GM23338 (cell line): ENCODE measurements at regions not wholly inside any gene's neighbourhood (a gene's known extent, or its start where the extent isn't known, plus 50 kb on each side); places are given as distances from the start of the nearest gene placed in this dataset.

Source experiments
- ATAC-seq: fragments of 200-7000 bp; cut with Tn5 transposase; 3 replicates; pipeline ENCODE4 v1.9.1; 2020
- DNase-seq: peaks from one replicate; pipeline ENCODE4 v3.0.0-alpha.2; 2015; ENCODE audit warnings: low spot score
- H2AFZ ChIP-seq: fragments of 200-600 bp; sonication (generic); 2 replicates; pipeline ENCODE4 v1.8.0; 2016; ENCODE audit warnings: antibody characterized with exemption, mild to moderate bottlenecking, moderate library complexity
- H3F3A ChIP-seq: fragments of 200-600 bp; sonication (generic); replicated peaks from 2 replicates; pipeline ENCODE4 v1.8.0; 2017; ENCODE audit warnings: antibody characterized with exemption, mixed run types, low read depth
- H3K27ac ChIP-seq: fragments of 200-600 bp; sonication (generic); 2 replicates; pipeline ENCODE4 v1.6.1; 2016; ENCODE audit warnings: low read depth
- H3K27me3 ChIP-seq: fragments of 200-600 bp; sonication (generic); 2 replicates; pipeline ENCODE4 v1.8.0; 2016; ENCODE audit warnings: mild to moderate bottlenecking, mixed run types, moderate library complexity; ENCODE audit not compliant: insufficient read depth
- H3K36me3 ChIP-seq: fragments of 200-600 bp; sonication (generic); 2 replicates; pipeline ENCODE4 v1.8.0; 2016; ENCODE audit warnings: mild to moderate bottlenecking; ENCODE audit not compliant: insufficient read depth
- H3K4me1 ChIP-seq: fragments of 200-600 bp; sonication (generic); 2 replicates; pipeline ENCODE4 v1.8.0; 2016; ENCODE audit warnings: mild to moderate bottlenecking, moderate library complexity; ENCODE audit not compliant: insufficient read depth
- H3K4me2 ChIP-seq: fragments of 200-600 bp; sonication (generic); 2 replicates; pipeline ENCODE4 v1.7.1; 2017; ENCODE audit warnings: mixed run types
- H3K4me3 ChIP-seq: fragments of 200-600 bp; sonication (generic); 2 replicates; pipeline ENCODE4 v1.6.1; 2016; ENCODE audit warnings: mixed run types
- H3K79me2 ChIP-seq: fragments of 200-600 bp; sonication (generic); replicated peaks from 2 replicates; pipeline ENCODE4 v1.8.0; 2017; ENCODE audit warnings: mild to moderate bottlenecking; ENCODE audit not compliant: insufficient read depth
- H3K9me2 ChIP-seq: fragments of 200-600 bp; sonication (generic); 2 replicates; pipeline ENCODE4 v1.8.0; 2017; ENCODE audit not compliant: insufficient read depth
- H4K20me1 ChIP-seq: fragments of 200-600 bp; sonication (generic); replicated peaks from 2 replicates; pipeline ENCODE4 v1.8.0; 2017; ENCODE audit warnings: mild to moderate bottlenecking; ENCODE audit not compliant: insufficient read depth
- H3K27ac Mint-ChIP-seq: 2 replicates; pipeline ENCODE4 v1.8.0; 2020; ENCODE audit warnings: inconsistent platforms, mild to moderate bottlenecking, moderate library complexity, mixed read lengths
- H3K27me3 Mint-ChIP-seq: 3 replicates; pipeline ENCODE4 v1.8.0; 2022; ENCODE audit warnings: low read depth, mild to moderate bottlenecking, moderate library complexity, mixed read lengths, inconsistent platforms; ENCODE audit not compliant: insufficient read depth, poor library complexity
- H3K36me3 Mint-ChIP-seq: 3 replicates; pipeline ENCODE4 v1.8.0; 2021; ENCODE audit warnings: low read depth, mild to moderate bottlenecking, inconsistent platforms, moderate library complexity, mixed read lengths
- H3K4me1 Mint-ChIP-seq: 3 replicates; pipeline ENCODE4 v1.8.0; 2020; ENCODE audit warnings: mild to moderate bottlenecking, inconsistent platforms, mixed read lengths
- H3K4me3 Mint-ChIP-seq: 3 replicates; pipeline ENCODE4 v1.8.0; 2021; ENCODE audit warnings: moderate library complexity, mild to moderate bottlenecking, inconsistent platforms, mixed read lengths
- H3K9me3 Mint-ChIP-seq: 3 replicates; pipeline ENCODE4 v1.8.0; 2020; ENCODE audit warnings: moderate library complexity, mild to moderate bottlenecking, inconsistent platforms, mixed read lengths
- EZH2 ChIP-seq: fragments of 200-600 bp; sonication (generic); IDR thresholded peaks from one replicate; pipeline ENCODE4 v1.8.0; 2017; ENCODE audit warnings: antibody characterized with exemption, mild to moderate bottlenecking, low read depth; ENCODE audit not compliant: unreplicated experiment
- EZH2phosphoT487 ChIP-seq: fragments of 200-600 bp; sonication (generic); IDR thresholded peaks from one replicate; pipeline ENCODE4 v1.8.1; 2018; ENCODE audit warnings: antibody characterized with exemption; ENCODE audit not compliant: unreplicated experiment
- JUNB ChIP-seq: IDR thresholded peaks from one replicate; pipeline ENCODE4 v1.6.1; 2016; ENCODE audit warnings: antibody characterized with exemption; ENCODE audit not compliant: unreplicated experiment
- STAT1 ChIP-seq: IDR thresholded peaks from one replicate; pipeline ENCODE4 v1.6.1; 2016; ENCODE audit warnings: antibody characterized with exemption; ENCODE audit not compliant: unreplicated experiment
- ZNF331 ChIP-seq: fragments of 250-450 bp; sonication (Bioruptor Pico); IDR thresholded peaks from 2 replicates; pipeline ENCODE4 v1.5.0; 2020; ENCODE audit warnings: low read depth, mild to moderate bottlenecking, moderate library complexity
- TF ChIP-seq, protein P1 (sequence below): fragments of 250-450 bp; sonication (Bioruptor Pico); IDR thresholded peaks from 2 replicates; pipeline ENCODE4 v1.5.0; 2020; ENCODE audit warnings: mild to moderate bottlenecking, moderate library complexity
- TF ChIP-seq, protein P2 (sequence below): IDR thresholded peaks from one replicate; pipeline ENCODE4 v1.6.1; 2018; ENCODE audit warnings: antibody characterized with exemption; ENCODE audit not compliant: unreplicated experiment
- TF ChIP-seq, protein P3 (sequence below), 2 experiments: fragments of 200-600 bp in 1 of 2; sonication (generic) in 1 of 2; conservative IDR thresholded peaks; 2 replicates each; pipeline versions ENCODE4 v1.5.1 to v1.6.1; 2016 to 2017; ENCODE audit warnings: antibody characterized with exemption in 2 of 2, low read depth in 2 of 2, mild to moderate bottlenecking in 2 of 2, moderate library complexity in 1 of 2

DNA sequence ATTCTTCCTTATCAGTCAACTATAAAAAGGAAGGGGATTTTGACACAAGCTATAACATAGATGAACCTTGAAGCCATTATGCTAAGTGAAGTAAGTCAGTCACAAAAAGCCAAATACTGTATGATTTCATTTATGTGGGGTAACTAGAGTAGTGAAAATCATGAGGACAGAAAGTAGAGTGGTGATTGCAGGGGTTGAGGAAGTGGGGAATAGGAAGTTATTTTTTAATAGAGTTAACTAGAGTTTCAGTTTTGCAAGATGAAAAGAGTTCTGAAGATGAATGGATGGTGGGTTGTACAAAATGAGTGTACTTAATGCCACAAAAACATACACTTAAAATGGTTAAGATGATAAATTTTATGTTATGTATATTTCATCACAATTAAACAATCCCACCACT, 65.4 kb upstream of the FAM174A start:
- no peak for ATAC-seq
- Histone ChIP-seq H3K27me3 (no peaks in the 10 kb centered on the region), H3K4me1 (no peaks in the 10 kb centered on the region), H3K27ac (no peak overlapping the region), H3F3A (no peaks in the 10 kb centered on the region), H3K9me2 (no peaks in the 10 kb centered on the region), H3K4me2 (no peak overlapping the region), H4K20me1 (no peaks in the 10 kb centered on the region), H2AFZ (no peak overlapping the region), H3K36me3 (no peaks in the 10 kb centered on the region), H3K4me3 (no peak overlapping the region), H3K79me2 (no peaks in the 10 kb centered on the region)
- Mint-ChIP-seq H3K27me3 (no peaks in the 10 kb centered on the region), H3K9me3 (peaks cover 3% of the 10 kb centered on the region; the same call in 2 of the 3 replicates), H3K27ac (no peak overlapping the region), H3K36me3 (no peaks in the 10 kb centered on the region), H3K4me3 (no peak overlapping the region), H3K4me1 (peaks cover 3% of the 10 kb centered on the region; the same call in 2 of the 3 replicates)
- no peak for DNase-seq
- TF ChIP-seq, protein P1, sequence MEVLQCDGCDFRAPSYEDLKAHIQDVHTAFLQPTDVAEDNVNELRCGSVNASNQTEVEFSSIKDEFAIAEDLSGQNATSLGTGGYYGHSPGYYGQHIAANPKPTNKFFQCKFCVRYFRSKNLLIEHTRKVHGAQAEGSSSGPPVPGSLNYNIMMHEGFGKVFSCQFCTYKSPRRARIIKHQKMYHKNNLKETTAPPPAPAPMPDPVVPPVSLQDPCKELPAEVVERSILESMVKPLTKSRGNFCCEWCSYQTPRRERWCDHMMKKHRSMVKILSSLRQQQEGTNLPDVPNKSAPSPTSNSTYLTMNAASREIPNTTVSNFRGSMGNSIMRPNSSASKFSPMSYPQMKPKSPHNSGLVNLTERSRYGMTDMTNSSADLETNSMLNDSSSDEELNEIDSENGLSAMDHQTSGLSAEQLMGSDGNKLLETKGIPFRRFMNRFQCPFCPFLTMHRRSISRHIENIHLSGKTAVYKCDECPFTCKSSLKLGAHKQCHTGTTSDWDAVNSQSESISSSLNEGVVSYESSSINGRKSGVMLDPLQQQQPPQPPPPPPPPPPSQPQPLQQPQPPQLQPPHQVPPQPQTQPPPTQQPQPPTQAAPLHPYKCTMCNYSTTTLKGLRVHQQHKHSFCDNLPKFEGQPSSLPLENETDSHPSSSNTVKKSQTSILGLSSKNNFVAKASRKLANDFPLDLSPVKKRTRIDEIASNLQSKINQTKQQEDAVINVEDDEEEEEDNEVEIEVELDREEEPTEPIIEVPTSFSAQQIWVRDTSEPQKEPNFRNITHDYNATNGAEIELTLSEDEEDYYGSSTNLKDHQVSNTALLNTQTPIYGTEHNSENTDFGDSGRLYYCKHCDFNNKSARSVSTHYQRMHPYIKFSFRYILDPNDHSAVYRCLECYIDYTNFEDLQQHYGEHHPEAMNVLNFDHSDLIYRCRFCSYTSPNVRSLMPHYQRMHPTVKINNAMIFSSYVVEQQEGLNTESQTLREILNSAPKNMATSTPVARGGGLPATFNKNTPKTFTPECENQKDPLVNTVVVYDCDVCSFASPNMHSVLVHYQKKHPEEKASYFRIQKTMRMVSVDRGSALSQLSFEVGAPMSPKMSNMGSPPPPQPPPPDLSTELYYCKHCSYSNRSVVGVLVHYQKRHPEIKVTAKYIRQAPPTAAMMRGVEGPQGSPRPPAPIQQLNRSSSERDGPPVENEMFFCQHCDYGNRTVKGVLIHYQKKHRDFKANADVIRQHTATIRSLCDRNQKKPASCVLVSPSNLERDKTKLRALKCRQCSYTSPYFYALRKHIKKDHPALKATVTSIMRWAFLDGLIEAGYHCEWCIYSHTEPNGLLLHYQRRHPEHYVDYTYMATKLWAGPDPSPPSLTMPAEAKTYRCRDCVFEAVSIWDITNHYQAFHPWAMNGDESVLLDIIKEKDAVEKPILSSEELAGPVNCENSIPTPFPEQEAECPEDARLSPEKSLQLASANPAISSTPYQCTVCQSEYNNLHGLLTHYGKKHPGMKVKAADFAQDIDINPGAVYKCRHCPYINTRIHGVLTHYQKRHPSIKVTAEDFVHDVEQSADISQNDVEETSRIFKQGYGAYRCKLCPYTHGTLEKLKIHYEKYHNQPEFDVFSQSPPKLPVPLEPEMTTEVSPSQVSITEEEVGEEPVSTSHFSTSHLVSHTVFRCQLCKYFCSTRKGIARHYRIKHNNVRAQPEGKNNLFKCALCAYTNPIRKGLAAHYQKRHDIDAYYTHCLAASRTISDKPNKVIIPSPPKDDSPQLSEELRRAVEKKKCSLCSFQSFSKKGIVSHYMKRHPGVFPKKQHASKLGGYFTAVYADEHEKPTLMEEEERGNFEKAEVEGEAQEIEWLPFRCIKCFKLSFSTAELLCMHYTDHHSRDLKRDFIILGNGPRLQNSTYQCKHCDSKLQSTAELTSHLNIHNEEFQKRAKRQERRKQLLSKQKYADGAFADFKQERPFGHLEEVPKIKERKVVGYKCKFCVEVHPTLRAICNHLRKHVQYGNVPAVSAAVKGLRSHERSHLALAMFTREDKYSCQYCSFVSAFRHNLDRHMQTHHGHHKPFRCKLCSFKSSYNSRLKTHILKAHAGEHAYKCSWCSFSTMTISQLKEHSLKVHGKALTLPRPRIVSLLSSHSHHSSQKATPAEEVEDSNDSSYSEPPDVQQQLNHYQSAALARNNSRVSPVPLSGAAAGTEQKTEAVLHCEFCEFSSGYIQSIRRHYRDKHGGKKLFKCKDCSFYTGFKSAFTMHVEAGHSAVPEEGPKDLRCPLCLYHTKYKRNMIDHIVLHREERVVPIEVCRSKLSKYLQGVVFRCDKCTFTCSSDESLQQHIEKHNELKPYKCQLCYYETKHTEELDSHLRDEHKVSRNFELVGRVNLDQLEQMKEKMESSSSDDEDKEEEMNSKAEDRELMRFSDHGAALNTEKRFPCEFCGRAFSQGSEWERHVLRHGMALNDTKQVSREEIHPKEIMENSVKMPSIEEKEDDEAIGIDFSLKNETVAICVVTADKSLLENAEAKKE (CRISPR knock-in tag): no peak
- TF ChIP-seq EZH2phosphoT487 (no peak), ZNF331 (CRISPR knock-in tag) (no peak), JUNB (no peak), EZH2 (no peak)

DNA sequence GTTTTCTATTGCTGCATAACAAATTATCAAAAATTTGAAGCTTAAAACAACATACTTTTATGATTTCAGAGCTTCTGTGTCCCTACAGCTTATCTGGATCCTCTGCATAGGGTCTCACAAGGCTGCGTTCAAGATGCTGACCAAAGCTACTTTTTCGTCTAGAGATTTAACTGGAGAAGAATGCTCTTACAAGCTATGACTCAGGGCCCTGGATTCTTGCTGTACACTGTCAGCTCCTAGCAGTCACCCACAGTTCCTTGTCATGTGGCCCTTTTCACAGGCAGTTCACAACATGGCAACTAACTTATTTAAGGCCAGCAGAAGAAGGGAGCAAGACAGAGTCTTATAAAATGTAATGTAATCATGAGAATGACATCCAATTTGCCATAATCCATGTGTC, 70.8 kb upstream of the FAM174A start:
- no peak for TF ChIP-seq STAT1
- TF ChIP-seq, protein P2, sequence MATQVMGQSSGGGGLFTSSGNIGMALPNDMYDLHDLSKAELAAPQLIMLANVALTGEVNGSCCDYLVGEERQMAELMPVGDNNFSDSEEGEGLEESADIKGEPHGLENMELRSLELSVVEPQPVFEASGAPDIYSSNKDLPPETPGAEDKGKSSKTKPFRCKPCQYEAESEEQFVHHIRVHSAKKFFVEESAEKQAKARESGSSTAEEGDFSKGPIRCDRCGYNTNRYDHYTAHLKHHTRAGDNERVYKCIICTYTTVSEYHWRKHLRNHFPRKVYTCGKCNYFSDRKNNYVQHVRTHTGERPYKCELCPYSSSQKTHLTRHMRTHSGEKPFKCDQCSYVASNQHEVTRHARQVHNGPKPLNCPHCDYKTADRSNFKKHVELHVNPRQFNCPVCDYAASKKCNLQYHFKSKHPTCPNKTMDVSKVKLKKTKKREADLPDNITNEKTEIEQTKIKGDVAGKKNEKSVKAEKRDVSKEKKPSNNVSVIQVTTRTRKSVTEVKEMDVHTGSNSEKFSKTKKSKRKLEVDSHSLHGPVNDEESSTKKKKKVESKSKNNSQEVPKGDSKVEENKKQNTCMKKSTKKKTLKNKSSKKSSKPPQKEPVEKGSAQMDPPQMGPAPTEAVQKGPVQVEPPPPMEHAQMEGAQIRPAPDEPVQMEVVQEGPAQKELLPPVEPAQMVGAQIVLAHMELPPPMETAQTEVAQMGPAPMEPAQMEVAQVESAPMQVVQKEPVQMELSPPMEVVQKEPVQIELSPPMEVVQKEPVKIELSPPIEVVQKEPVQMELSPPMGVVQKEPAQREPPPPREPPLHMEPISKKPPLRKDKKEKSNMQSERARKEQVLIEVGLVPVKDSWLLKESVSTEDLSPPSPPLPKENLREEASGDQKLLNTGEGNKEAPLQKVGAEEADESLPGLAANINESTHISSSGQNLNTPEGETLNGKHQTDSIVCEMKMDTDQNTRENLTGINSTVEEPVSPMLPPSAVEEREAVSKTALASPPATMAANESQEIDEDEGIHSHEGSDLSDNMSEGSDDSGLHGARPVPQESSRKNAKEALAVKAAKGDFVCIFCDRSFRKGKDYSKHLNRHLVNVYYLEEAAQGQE: no peak
- no peak for TF ChIP-seq EZH2
- TF ChIP-seq, protein P3, sequence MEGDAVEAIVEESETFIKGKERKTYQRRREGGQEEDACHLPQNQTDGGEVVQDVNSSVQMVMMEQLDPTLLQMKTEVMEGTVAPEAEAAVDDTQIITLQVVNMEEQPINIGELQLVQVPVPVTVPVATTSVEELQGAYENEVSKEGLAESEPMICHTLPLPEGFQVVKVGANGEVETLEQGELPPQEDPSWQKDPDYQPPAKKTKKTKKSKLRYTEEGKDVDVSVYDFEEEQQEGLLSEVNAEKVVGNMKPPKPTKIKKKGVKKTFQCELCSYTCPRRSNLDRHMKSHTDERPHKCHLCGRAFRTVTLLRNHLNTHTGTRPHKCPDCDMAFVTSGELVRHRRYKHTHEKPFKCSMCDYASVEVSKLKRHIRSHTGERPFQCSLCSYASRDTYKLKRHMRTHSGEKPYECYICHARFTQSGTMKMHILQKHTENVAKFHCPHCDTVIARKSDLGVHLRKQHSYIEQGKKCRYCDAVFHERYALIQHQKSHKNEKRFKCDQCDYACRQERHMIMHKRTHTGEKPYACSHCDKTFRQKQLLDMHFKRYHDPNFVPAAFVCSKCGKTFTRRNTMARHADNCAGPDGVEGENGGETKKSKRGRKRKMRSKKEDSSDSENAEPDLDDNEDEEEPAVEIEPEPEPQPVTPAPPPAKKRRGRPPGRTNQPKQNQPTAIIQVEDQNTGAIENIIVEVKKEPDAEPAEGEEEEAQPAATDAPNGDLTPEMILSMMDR (conservative IDR thresholded peaks at IDR 0.05; ENCODE audit: low read depth in 2 of 2): no peak
- TF ChIP-seq JUNB: no peak
- Histone ChIP-seq H4K20me1 (no peaks in the 10 kb centered on the region), H3K27ac (no peak overlapping the region), H2AFZ (no peak overlapping the region), H3K27me3 (no peaks in the 10 kb centered on the region), H3K36me3 (no peaks in the 10 kb centered on the region), H3F3A (no peaks in the 10 kb centered on the region), H3K9me2 (no peaks in the 10 kb centered on the region), H3K79me2 (no peaks in the 10 kb centered on the region), H3K4me1 (no peaks in the 10 kb centered on the region), H3K4me3 (no peak overlapping the region), H3K4me2 (no peak overlapping the region)
- DNase-seq: no peak
- no peak overlapping the region for H3K4me3 Mint-ChIP-seq
- H3K4me1 Mint-ChIP-seq: peaks cover 3% of the 10 kb centered on the region; the same call in 2 of the 3 replicates
- H3K27ac Mint-ChIP-seq: no peak overlapping the region
- H3K9me3 Mint-ChIP-seq: peaks cover 18% of the 10 kb centered on the region
- H3K36me3 Mint-ChIP-seq: peaks cover 12% of the 10 kb centered on the region
- ATAC-seq: no peak
- H3K27me3 Mint-ChIP-seq: peaks cover 2% of the 10 kb centered on the region
